ENCODE measurements at regions not wholly inside any gene's neighbourhood (a gene's known extent, or its start where the extent isn't known, plus 50 kb on each side); places are given as distances from the start of the nearest gene placed in this dataset.

DNA sequence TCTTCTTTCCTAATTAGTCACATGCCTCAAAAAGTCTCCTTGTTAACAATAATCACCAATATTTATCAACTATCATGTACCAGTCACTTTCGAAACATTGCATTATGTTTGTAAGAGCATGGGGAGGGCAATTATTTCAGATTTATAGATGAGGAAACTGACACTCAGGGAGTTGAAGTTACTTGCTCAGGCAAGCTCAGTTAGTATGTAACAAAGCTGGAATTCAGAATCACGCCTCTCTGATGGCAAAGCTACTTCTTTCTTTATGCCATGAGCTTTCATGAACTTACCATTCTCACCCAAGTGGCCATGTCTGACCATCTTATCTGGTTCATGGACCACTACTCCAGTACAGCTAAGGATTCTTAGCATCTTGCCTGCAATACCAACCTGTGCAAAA, 183.4 kb upstream of the TANK start:
- no peak for DNase-seq

GRCh38 chr2:160977376-160977775, 182.9 kb upstream of the TANK start:
- no peak for DNase-seq

DNA sequence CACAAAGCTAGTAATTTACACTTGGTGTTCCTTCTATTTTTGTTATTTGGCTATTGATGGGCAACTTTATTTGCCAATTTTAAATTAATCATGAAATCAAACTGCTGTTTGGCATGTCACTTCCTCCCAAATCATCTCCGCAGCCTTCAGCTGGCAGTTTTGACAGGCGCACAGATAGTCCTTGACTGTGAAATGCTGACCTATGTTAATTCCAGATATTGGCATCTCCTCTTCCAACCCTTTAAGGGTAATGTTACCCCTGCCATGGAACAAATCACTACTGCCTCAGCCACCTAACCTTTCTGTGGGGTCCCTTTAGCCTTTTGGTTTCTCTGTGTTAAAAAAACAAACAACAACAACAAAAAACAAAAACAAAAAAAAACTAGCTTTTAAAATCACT, 182.4 kb upstream of the TANK start:
- no peak for DNase-seq

DNA sequence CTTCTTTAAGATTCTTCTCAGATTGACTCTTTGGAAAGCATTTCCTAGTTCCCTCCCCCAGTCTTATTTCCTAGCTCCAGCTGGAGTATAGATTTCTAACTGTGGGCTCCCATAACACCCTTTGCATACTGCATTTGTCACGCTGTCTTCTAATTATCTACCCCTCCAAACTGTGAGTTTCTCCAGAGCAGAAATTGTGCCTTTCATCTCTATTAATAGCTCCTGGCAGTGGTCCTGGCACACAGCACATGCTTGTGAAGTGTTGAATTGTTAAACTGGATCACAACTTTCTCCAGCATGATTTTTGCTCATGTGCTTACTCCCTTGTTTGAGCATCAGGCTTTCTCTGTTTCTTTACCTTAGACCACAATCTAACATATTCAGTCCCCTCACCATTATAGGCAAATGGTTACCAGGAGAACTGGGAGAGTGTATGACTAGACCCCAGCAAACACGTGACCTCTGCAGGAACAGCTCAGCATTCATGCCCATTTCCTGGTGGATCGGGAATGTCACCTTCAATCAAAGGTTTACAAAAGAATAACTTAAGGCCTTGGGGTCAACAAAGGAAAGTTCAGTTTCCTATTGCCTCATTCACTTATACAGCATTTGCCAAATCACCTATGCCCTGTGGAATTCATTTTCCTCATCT, 175.7 kb upstream of the TANK start:
- no peak for DNase-seq

- DNase-seq, result no peak
Measured at GRCh38 chr2:160989778-160990177, 170.4 kb upstream of the TANK start.

DNA sequence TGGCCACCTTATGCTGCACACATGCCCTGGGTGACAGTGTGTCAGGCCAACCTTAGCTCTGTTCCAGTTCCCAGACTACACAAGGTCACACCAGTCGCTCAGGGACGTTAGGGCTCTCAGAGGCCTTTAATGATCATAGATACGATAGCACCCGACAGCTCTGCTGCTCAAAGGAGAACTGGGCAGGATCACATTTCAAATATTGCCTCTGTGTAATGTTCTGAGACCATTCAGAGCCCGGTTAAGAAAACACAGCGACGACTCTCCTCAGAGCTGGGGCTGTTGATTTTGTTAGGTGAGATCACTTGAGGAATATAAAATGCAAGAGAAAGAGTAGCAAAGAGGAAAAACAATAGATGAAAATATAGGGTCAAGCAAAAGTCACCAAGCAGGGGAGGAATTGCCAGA, 166.6 kb upstream of the TANK start:
- DNase-seq, result no peak

DNA sequence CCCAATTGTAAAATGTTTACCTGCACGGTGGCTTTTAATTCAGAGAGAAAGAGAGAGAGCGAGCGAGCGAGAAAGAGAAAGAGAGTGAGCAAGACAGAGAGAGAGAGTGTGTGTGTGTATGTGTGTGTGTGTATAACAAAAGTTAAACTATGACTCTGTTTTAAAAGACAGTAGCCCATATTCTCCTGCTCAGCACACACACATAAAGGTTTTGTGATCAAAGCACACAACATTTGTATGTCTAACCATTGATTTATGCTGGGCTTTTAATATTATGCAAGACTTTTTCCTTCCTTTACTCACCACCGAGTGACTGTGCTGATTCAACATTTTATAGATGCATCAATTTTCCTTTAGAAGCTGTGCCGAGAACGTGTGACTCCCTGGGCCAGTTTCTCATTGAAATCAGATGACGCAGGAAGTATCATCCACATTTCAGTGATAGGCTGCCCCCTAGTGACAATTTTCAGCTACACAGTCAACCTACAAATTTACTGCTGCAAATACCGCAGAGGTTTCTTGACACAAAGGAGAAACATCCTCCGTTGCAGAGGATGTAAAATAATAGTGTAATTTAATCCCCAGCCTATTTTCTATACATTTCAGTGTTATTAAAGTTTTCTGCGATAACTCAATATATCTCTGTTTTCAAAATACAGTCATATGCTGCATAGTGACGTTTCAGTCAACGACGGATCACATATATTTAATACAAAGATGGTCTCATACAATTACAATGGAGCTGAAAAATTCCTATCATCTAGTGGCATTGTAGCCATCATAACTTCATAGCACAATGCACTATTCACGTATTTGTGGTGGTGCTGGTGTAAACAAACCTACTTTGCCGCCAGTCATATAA, 165.9 kb upstream of the TANK start:
- peak; percentile 9 to 74 (median 61) for DNase-seq

GRCh38 chr2:160996584-160996983, 163.6 kb upstream of the TANK start:
- no peak for DNase-seq

- no peak for DNase-seq
Measured at GRCh38 chr2:161004379-161004778, 155.8 kb upstream of the TANK start.

GRCh38 chr2:161005170-161005569, 155.1 kb upstream of the TANK start:
- no peak for DNase-seq

DNA sequence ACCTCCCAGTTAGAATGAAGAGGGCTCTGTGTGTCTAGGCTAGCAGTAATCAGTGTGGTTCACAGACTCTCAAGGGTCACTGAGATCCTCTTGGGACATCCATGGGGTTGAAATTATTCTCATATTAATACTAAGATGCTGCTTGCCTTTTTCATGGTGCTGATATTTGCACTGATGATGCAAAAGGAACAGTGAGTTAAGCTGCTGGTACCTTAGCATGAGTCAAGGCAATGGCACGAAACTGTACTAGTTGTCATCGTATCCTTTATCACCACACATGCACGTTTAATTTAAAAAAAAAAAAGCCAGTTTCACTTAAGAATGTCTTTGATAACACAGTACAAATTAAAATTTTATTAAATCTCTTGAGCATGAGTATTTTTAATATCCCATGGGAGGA, 151.9 kb upstream of the TANK start:
- DNase-seq, result no peak

DNA sequence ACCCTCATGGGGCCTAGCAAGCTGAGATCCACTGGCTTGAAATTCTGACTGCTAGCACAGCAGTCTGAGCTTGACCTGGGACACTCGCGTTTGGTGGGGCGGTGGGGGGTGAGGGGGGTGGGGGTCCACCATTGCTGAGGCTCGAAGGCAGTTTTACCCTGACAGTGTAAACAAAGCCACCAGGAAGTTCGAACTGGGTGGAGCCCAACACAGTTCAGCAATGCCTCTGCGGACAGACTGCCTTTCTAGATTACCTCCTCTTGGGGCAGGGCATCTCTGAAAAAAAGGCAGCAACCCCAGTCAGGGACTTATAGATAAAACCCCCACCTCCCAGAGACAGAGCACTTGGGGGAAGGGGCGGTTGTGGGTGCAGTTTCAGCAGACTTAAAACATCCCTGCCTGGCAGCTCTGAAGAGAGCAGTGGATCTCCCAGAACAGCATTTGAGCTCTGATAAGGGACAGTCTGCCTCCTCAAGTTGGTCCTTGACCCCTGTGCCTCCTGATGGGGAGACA, 149.7 kb upstream of the TANK start:
- no peak for DNase-seq

DNA sequence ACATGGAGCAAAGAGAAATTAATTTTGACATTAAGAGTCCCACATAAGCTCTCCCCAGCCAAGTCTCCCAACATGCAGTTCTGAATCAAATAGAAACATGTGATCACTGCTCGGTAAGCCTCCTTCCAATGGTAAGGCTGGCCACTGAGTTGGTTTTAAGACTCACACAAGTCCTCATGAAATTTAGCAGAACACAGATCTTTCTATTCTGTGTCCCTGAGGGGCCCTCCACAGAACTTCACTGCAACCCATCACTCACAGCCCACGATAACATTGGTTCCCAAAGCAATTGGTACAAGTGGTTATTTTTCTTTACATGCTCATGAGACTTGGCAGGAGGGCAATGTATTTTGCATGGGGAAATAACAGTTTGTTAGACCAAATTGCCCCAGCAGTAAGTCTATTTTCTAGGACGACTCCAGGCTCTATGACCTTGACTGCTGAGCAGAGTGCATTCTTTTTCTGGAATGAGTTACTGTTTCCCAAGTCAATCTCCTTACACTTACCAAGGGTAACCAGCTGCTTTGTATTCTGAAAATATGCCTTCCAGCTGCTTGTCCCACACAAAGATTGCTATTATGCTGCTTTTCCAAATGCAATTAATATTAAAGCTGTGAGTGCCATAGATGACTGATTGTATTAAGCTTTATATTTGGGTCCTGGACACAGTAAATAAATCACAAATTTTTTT, 142.3 kb upstream of the TANK start:
- DNase-seq, result no peak

GRCh38 chr2:161019311-161019710, 140.9 kb upstream of the TANK start:
- DNase-seq, result no peak

- no peak for DNase-seq
Measured at GRCh38 chr2:161020437-161020836, 139.8 kb upstream of the TANK start.

GRCh38 chr2:161028581-161028980, 131.6 kb upstream of the TANK start:
- peak in 1 of 5 donors; percentile 47 for DNase-seq

- DNase-seq, result no peak
Measured at GRCh38 chr2:161029321-161029720, 130.9 kb upstream of the TANK start.

GRCh38 chr2:161030260-161031063, 129.8 kb upstream of the TANK start:
- no peak for DNase-seq

GRCh38 chr2:161031511-161031910, 128.7 kb upstream of the TANK start:
- DNase-seq, result no peak

DNA sequence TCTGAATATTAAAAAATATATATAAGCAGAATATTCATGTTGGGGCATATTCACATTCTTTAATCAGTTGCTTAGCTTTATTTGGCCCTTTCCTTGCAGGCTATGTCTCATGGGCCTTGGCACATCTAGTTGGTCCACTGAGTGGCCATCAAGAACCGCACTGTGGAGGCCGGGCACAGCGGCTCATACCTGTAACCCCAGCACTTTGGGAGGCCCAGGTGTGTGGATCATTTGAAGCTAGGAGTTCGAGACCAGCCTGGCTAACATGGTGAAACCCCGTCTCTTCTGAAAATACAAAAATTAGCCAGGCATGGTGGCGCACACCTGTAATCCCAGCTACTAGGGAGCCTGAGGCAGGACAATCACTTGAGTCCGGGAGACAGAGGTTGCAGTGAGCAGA, 127.6 kb upstream of the TANK start:
- no peak for DNase-seq

DNA sequence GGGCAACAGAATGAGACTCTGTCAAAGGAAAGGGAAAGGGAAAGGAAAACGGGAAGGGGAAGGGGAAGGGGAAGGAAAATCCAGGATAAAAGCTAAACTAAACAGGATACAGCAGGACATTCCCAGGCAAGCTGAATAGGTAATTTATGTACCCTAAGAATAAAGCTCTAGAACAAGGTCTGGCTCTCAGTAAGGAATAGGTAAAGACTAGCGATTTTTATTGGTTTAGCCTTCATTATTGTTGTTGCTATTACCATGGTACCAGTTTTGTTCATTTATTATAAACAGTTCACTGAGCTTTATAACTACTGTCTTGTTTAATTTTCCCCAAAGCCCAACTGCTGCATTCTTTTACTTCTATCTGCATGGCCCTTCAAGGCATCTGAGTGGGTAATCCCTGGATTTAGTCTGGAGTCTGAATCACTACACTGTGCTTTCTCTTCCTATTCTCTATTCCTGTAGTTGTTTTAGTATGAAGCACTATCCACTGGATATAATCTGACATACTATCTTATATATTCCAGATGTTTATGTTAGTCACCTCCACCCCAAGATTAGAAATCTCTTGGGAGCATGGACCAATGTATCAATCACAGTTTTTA, 127.1 kb upstream of the TANK start:
- DNase-seq, result no peak

DNA sequence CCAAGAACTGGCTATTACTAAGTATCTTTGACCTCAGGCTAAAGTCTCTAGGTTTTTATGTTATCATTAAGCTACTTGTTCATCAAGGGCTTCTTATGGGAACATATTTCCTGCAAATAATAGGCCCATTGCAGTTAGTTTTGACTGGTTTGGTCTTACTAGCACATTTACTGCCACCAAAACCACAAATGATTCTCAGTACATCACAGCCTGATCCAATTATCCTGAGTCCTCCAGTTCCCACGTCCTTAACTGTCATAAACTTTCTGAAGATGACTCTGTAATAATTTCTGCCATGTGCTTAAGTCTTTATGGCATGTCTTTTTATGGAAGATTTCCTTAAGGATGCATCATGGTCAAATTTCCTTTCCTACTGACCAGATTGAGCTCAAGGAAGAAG, 123.3 kb upstream of the TANK start:
- no peak for DNase-seq
